VCaP (cell line): ENCODE measurements at regions not wholly inside any gene's neighbourhood (a gene's known extent, or its start where the extent isn't known, plus 50 kb on each side); places are given as distances from the start of the nearest gene placed in this dataset.

Experiments
- H3K27ac ChIP-seq: fragments of 450-650 bp; 2 replicates; pipeline ENCODE4 v1.5.1; 2017
- TF ChIP-seq, protein P1 (sequence below): fragments of 450-650 bp; conservative IDR thresholded peaks from 2 replicates; pipeline ENCODE4 v1.5.1; 2017; ENCODE audit warnings: mild to moderate bottlenecking, moderate library complexity

DNA sequence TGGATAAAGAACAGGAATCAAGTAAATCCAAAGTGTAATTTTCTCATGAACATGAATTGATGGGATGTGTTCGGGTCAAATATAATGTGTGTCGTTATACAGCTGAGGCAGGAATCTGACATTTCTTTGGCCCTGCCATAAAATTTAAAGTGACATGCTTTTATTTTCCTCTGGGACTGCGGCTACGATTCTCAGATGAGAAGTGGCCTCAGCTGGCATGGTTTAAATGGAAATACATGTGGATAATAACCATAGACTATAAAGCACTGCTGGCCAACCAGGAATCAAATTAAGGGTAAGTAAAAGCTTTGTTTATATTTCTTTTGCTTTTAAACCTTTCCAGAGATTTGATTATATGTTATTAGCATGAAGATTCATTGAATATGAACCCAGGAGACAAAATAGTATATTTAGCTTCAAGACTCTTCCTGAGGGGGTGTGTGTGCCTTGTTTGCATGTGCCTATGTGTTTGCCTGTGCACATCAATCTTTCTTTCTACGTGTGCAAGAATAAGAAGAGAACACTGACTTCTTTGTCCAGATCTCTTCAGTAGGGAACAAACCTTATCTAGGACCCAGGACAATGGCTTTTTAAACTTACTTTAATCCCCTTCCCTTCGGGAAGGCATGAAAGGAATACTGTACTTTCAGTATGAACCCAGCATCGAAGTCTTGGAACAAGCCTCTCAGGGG, 629.0 kb upstream of the PFKP start:
- H3K27ac ChIP-seq, result no peak overlapping the region
- TF ChIP-seq, protein P1, sequence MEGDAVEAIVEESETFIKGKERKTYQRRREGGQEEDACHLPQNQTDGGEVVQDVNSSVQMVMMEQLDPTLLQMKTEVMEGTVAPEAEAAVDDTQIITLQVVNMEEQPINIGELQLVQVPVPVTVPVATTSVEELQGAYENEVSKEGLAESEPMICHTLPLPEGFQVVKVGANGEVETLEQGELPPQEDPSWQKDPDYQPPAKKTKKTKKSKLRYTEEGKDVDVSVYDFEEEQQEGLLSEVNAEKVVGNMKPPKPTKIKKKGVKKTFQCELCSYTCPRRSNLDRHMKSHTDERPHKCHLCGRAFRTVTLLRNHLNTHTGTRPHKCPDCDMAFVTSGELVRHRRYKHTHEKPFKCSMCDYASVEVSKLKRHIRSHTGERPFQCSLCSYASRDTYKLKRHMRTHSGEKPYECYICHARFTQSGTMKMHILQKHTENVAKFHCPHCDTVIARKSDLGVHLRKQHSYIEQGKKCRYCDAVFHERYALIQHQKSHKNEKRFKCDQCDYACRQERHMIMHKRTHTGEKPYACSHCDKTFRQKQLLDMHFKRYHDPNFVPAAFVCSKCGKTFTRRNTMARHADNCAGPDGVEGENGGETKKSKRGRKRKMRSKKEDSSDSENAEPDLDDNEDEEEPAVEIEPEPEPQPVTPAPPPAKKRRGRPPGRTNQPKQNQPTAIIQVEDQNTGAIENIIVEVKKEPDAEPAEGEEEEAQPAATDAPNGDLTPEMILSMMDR, result no peak

DNA sequence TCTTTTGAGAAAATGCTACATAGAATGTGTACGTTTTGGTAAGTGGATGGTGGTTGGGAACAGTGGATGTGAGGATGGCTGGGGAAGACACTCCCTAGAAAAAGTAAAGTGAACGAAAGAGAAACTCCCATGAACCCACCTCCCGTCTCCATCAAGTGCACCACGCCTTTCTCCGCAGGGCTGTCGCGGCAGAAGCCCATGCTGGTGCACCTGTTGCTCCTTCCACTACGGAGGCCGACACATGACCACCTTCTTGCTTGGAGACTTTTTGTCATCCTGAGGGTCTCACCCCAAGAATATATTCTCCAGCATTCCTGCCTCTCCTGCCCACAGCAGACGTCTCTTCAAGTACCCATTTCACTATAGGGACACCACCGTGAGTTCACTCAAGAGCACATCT, 630.4 kb upstream of the PFKP start:
- TF ChIP-seq, protein P1, result no peak

DNA sequence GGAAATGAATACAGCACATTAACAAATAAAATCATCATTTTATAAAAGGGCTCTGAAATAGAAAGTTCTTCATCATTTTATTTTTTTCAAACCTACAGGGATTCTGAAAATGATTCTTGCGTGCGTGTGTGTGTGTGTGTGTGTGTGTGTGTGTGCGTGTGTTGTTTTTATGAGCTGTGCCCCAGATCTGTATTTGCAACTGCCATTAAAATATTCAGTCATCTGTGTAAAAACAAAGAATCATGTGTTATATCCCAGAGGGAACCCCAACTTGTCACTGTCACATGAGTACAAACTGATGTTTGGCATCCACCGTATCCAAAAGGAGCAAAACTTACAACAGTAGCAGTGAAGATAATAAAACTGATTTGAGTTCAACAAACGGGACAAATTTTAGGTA, 635.4 kb upstream of the PFKP start:
- TF ChIP-seq, protein P1, result no peak
- no peak overlapping the region for H3K27ac ChIP-seq

More for the DNA sequence above, 630.4 kb upstream of the PFKP start:
- H3K27ac ChIP-seq, result no peak overlapping the region

DNA sequence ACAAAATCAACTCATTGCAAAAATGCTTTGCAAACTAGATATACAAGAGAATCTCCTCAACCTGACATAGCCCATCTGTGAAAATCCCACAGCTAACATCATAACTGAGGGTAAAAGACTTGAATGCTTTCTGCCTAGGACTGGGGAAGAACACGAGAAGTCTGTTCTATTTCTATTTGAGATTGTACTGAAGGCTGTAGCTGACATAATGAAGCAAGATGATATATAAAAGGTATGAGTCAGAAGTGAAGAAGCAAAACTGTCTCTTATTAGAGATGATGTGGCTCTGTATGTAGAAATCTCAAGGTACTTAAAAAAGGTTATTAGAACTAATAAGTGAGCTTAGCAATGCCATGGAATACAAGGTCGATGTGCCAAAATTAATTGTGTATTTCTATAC, 639.9 kb upstream of the PFKP start:
- H3K27ac ChIP-seq, result no peak overlapping the region
- TF ChIP-seq, protein P1, result no peak

DNA sequence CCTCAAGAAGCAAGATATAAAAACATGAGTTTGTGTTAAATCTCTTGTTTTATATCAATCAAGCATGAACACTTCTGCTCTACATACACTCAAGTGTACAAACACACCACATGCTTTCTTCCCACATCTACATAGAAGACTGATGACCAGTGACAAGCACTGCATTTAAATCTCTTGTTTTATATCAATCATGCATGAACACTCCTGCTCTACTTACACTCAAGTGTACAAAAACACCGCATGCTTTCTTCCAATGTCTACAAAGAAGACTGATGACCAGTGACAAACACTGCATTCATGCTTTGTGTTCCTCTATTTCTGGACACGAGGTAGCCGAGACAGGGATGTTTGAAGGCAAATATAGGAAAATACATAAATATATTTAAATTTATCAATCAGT, 642.0 kb upstream of the PFKP start:
- no peak overlapping the region for H3K27ac ChIP-seq
- TF ChIP-seq, protein P1, result no peak

GRCh38 chr10:2414562-2414961, 652.8 kb upstream of the PFKP start:
- no peak overlapping the region for H3K27ac ChIP-seq

DNA sequence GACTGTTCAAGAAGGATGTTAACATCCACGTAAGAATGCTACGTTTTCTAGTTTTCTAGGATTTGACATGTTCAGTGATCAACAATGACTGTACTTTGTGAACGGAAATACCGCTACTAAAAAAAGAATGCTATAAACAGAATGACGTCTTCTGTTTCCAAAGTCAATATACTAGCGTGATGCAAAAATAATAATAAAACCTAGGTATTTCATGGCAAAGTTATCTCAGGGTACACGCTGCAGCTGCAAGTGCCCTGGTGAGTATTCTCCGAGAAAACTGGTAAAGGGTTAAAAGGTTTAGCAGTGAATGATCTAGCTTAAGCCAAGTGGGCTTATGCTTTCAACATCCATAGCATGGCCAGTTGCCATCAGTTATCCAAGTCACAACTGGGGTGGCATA, 653.3 kb upstream of the PFKP start:
- TF ChIP-seq, protein P1, result no peak
- H3K27ac ChIP-seq, result no peak overlapping the region

More at GRCh38 chr10:2414562-2414961, 652.8 kb upstream of the PFKP start:
- TF ChIP-seq, protein P1, result no peak
